H1 (cell line): ENCODE measurements at regions not wholly inside any gene's neighbourhood (a gene's known extent, or its start where the extent isn't known, plus 50 kb on each side); places are given as distances from the start of the nearest gene placed in this dataset.

Source experiments
- CTCF ChIA-PET: fragments of 300-600 bp; sonication (Branson Sonifier 250); formaldehyde crosslinking; loops from one replicate; lab custom pipeline; 2021; ENCODE audit not compliant: partially characterized antibody; lab: Charles Lee
- POLR2A ChIA-PET: fragments of 300-600 bp; sonication (Branson Sonifier 250); formaldehyde crosslinking; loops from one replicate; lab custom pipeline; 2021; ENCODE audit warnings: inconsistent platforms; ENCODE audit not compliant: partially characterized antibody; lab: Charles Lee
- DNase-seq, 2 experiments: peaks; one replicate each; pipeline versions ENCODE4 v3.0.0 to v3.0.0-alpha.2; 2010 to 2022; ENCODE audit warnings: low spot score in 2 of 2, low read depth in 1 of 2, mixed read lengths in 1 of 2
- FAIRE-seq: peaks from 2 replicates; lab custom pipeline; 2011; peaks lifted over from hg19 to GRCh38; lab: Jason Lieb, UNC
- H2AFZ ChIP-seq: 2 replicates; pipeline ENCODE4 v1.8.1; 2012; ENCODE audit warnings: low read length, inconsistent platforms
- H2AK5ac ChIP-seq: 2 replicates; pipeline ENCODE4 v1.6.1; 2013; ENCODE audit warnings: low read depth, low read length
- H2BK120ac ChIP-seq: replicated peaks from 2 replicates; pipeline ENCODE3; 2013; ENCODE audit warnings: low read depth, low read length, inconsistent platforms
- H2BK12ac ChIP-seq: 2 replicates; pipeline ENCODE4 v1.6.1; 2013; ENCODE audit warnings: low read depth, low read length
- H2BK15ac ChIP-seq: 2 replicates; pipeline ENCODE4 v1.6.1; 2013; ENCODE audit warnings: low read length
- H2BK20ac ChIP-seq: 2 replicates; pipeline ENCODE4 v1.6.1; 2013; ENCODE audit warnings: low read length
- H2BK5ac ChIP-seq: 2 replicates; pipeline ENCODE4 v1.6.1; 2013; ENCODE audit warnings: low read depth, low read length
- H3K14ac ChIP-seq: 2 replicates; pipeline ENCODE4 v1.6.1; 2013; ENCODE audit warnings: inconsistent platforms; ENCODE audit not compliant: insufficient read length
- H3K18ac ChIP-seq: 2 replicates; pipeline ENCODE4 v1.6.1; 2013; ENCODE audit warnings: low read length; ENCODE audit errors: extremely low read depth
- H3K23ac ChIP-seq: 2 replicates; pipeline ENCODE4 v1.6.1; 2013; ENCODE audit warnings: inconsistent platforms; ENCODE audit not compliant: insufficient read length
- H3K23me2 ChIP-seq: 2 replicates; pipeline ENCODE4 v1.6.1; 2013; ENCODE audit warnings: low read depth, low read length
- H3K27ac ChIP-seq: 2 replicates; pipeline ENCODE4 v1.6.1; 2011; ENCODE audit warnings: low read depth, low read length, inconsistent platforms
- H3K27me3 ChIP-seq, 4 experiments: replicated peaks in 1 of 4; 1 replicate in 1 of 4; 2 replicates in 3 of 4; pipeline versions ENCODE4 v1.6.1 to v1.8.1; 2011 to 2013; ENCODE audit warnings: low read length in 3 of 4, mild to moderate bottlenecking in 3 of 4, inconsistent platforms in 2 of 4, mixed read lengths in 2 of 4, moderate library complexity in 1 of 4; ENCODE audit not compliant: control insufficient read depth in 3 of 4, insufficient read depth in 3 of 4; ENCODE audit errors: extremely low read depth in 1 of 4
- H3K36me3 ChIP-seq, 4 experiments: 2 replicates each; pipeline versions ENCODE4 v1.6.1 to v1.8.1; 2011 to 2013; ENCODE audit warnings: mild to moderate bottlenecking in 4 of 4, low read length in 3 of 4, moderate library complexity in 2 of 4, control low read depth in 1 of 4, inconsistent platforms in 1 of 4; ENCODE audit not compliant: insufficient read depth in 4 of 4, control insufficient read depth in 2 of 4
- H3K4ac ChIP-seq: replicated peaks from 2 replicates; pipeline ENCODE3; 2013; ENCODE audit warnings: low read length, low read depth, mixed read lengths, inconsistent platforms; ENCODE audit not compliant: insufficient read length
- H3K4me1 ChIP-seq, 4 experiments: replicated peaks in 1 of 4; 1 replicate in 1 of 4; 2 replicates in 3 of 4; pipeline versions ENCODE4 v1.6.1 to v1.8.1; 2011 to 2013; ENCODE audit warnings: low read length in 3 of 4, inconsistent platforms in 2 of 4, mixed read lengths in 1 of 4; ENCODE audit not compliant: insufficient read depth in 4 of 4, control insufficient read depth in 3 of 4
- H3K4me2 ChIP-seq, 2 experiments: 2 replicates each; pipeline versions ENCODE4 v1.6.1 to v1.8.1; 2011 to 2013; ENCODE audit warnings: low read depth in 2 of 2, low read length in 2 of 2, control low read depth in 1 of 2, inconsistent platforms in 1 of 2, mild to moderate bottlenecking in 1 of 2; ENCODE audit not compliant: insufficient read depth in 1 of 2
- H3K4me3 ChIP-seq, 4 experiments: fragments of 200-600, 300-600 bp in 1 of 4; sonication (generic), shearing (Covaris generic), sonication (Bioruptor Twin) in 1 of 4; 2 replicates each; pipeline versions ENCODE4 v1.5.1 to v1.8.1; 2011 to 2016; ENCODE audit warnings: low read length in 4 of 4, low read depth in 3 of 4, control low read depth in 2 of 4, inconsistent platforms in 2 of 4, mild to moderate bottlenecking in 2 of 4, mixed read lengths in 1 of 4, moderate library complexity in 1 of 4; ENCODE audit not compliant: insufficient read depth in 2 of 4; ENCODE audit errors: extremely low read depth in 1 of 4
- H3K56ac ChIP-seq: replicated peaks from 2 replicates; pipeline ENCODE3; 2013; ENCODE audit warnings: low read depth, mild to moderate bottlenecking, mixed read lengths, low read length, inconsistent platforms; ENCODE audit not compliant: insufficient read length
- H3K79me1 ChIP-seq: 2 replicates; pipeline ENCODE4 v1.6.1; 2013; ENCODE audit warnings: low read depth, low read length, control low read depth
- H3K79me2 ChIP-seq, 2 experiments: 2 replicates each; pipeline versions ENCODE4 v1.6.1 to v1.8.1; 2012 to 2013; ENCODE audit warnings: low read length in 2 of 2, mild to moderate bottlenecking in 2 of 2, inconsistent platforms in 1 of 2; ENCODE audit not compliant: insufficient read depth in 2 of 2, control insufficient read depth in 1 of 2
- H3K9ac ChIP-seq, 4 experiments: replicated peaks in 1 of 4; 1 replicate in 1 of 4; 2 replicates in 3 of 4; pipeline versions ENCODE4 v1.6.1 to v1.8.1; 2011 to 2013; ENCODE audit warnings: low read depth in 3 of 4, low read length in 3 of 4, control low read depth in 2 of 4, mild to moderate bottlenecking in 2 of 4, moderate library complexity in 2 of 4, inconsistent platforms in 1 of 4; ENCODE audit errors: extremely low read depth in 1 of 4
- H3K9me3 ChIP-seq, 2 experiments: 2 replicates each; pipeline versions ENCODE4 v1.6.1 to v1.8.1; 2012 to 2013; ENCODE audit warnings: mild to moderate bottlenecking in 2 of 2, moderate library complexity in 2 of 2, control low read depth in 1 of 2, inconsistent platforms in 1 of 2, low read depth in 1 of 2, low read length in 1 of 2, mixed read lengths in 1 of 2; ENCODE audit not compliant: insufficient read depth in 2 of 2
- H4K20me1 ChIP-seq, 2 experiments: replicated peaks in 1 of 2; 2 replicates each; pipeline versions ENCODE3 to v1.8.1; 2011 to 2013; ENCODE audit warnings: inconsistent platforms in 2 of 2, low read length in 2 of 2, mild to moderate bottlenecking in 1 of 2; ENCODE audit not compliant: insufficient read depth in 2 of 2, control insufficient read depth in 1 of 2
- H4K5ac ChIP-seq: 2 replicates; pipeline ENCODE4 v1.6.1; 2013; ENCODE audit warnings: low read length, low read depth, mixed read lengths, inconsistent platforms; ENCODE audit not compliant: insufficient read length
- H4K8ac ChIP-seq: 2 replicates; pipeline ENCODE4 v1.8.0; 2013; ENCODE audit warnings: mild to moderate bottlenecking, moderate library complexity, low read length, inconsistent platforms; ENCODE audit not compliant: insufficient read depth; ENCODE audit errors: extremely low read depth
- H4K91ac ChIP-seq: replicated peaks from 2 replicates; pipeline ENCODE3; 2013; ENCODE audit warnings: low read length, mixed read lengths, inconsistent platforms; ENCODE audit not compliant: insufficient read length
- CBX5 ChIP-seq: fragments of 300-800, 300-1000 bp; sonication (generic); IDR thresholded peaks from 2 replicates; pipeline ENCODE4 v1.7.1; 2016; ENCODE audit warnings: antibody characterized with exemption, low read length, low read depth
- CBX8 ChIP-seq: fragments of 300-800, 300-1000 bp; sonication (generic); IDR thresholded peaks from 2 replicates; pipeline ENCODE4 v1.7.1; 2016; ENCODE audit warnings: low read depth, low read length, borderline replicate concordance
- CREB1 ChIP-seq: IDR thresholded peaks from 2 replicates; pipeline ENCODE4 v1.6.1; 2012; ENCODE audit warnings: inconsistent platforms
- E2F6 ChIP-seq: IDR thresholded peaks from 2 replicates; pipeline ENCODE4 v1.6.1; 2012; ENCODE audit warnings: inconsistent platforms
- NANOG ChIP-seq: IDR thresholded peaks from 2 replicates; pipeline ENCODE4 v1.6.1; 2011; ENCODE audit warnings: low read length, low read depth, mild to moderate bottlenecking, inconsistent platforms; ENCODE audit not compliant: insufficient read depth, poor library complexity, severe bottlenecking
- RBBP5 ChIP-seq: IDR thresholded peaks from 2 replicates; pipeline ENCODE4 v1.7.1; 2012; ENCODE audit warnings: low read depth, mild to moderate bottlenecking, inconsistent platforms, low read length, moderate library complexity, borderline replicate concordance
- SIX5 ChIP-seq: IDR thresholded peaks from 2 replicates; pipeline ENCODE4 v1.6.1; 2011; ENCODE audit warnings: mild to moderate bottlenecking, low read depth, low read length
- SP4 ChIP-seq: IDR thresholded peaks from 2 replicates; pipeline ENCODE4 v1.6.1; 2012; ENCODE audit warnings: low read length, inconsistent platforms
- WGBS, 2 experiments: shearing (Covaris generic) in 1 of 2; methylation state at CpG; one replicate each; pipeline versions ENCODE4 v1.1.6 to v1.1.7; 2013 to 2015; ENCODE audit warnings: low lambda C conversion rate in 2 of 2, mixed read lengths in 2 of 2, inconsistent platforms in 1 of 2, low coverage in 1 of 2, missing lambda C conversion rate in 1 of 2; ENCODE audit not compliant: insufficient replicate concordance in 2 of 2, insufficient coverage in 1 of 2, insufficient read length in 1 of 2; ENCODE audit errors: extremely low coverage in 1 of 2, missing lambda C conversion rate in 1 of 2; 5-methylcytosine and 5-hydroxymethylcytosine counted together

DNA sequence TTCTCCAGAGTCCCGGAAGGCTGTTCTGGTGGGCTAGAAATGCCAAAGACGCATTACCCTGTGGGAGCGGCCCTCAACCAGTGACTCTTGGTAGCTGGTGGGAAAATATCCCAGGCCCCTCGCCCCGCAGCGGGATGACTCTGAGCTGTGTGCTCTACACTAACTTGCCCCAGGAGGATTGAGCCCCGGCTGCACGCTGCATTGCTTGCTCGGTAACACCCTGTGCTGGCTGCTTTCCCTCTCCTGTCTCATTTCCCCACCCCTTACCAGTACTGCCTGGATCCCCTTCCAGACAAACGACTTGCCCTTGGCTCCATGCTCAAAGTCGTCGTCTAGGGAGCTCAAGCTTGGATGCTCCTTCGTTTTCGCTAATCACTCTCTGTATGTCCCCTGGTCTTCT, 411.8 kb upstream of the SULF2 start:
- Histone ChIP-seq H4K5ac (no peak overlapping the region), H3K4ac (no peak overlapping the region), H4K91ac (no peak overlapping the region), H2AFZ (no peak overlapping the region), H3K9me3 (0 out of 4 replicates have a peak, but pooled peaks cover 0 to 2% of the 10 kb centered on the region in 2 experiments), H2BK15ac (peak overlapping the region; percentile 29; the same call in 1 of the 2 replicates), H4K8ac (no peak overlapping the region), H3K36me3 (no peaks in the 10 kb centered on the region), H3K79me2 (no peaks in the 10 kb centered on the region), H2BK5ac (peak overlapping the region; percentile 35; the same call in 1 of the 2 replicates), H3K27me3 (no peaks in the 10 kb centered on the region), H3K79me1 (no peaks in the 10 kb centered on the region), H3K23me2 (no peaks in the 10 kb centered on the region), H3K27ac (no peak overlapping the region), H4K20me1 (no peaks in the 10 kb centered on the region), H2BK12ac (no peak overlapping the region), H3K4me1 (peaks cover 0 to 2% (median 0%) of the 10 kb centered on the region in 4 experiments; a peak in 1 of 7 replicates), H3K18ac (no peak overlapping the region), H2BK120ac (no peak overlapping the region), H3K9ac (no peak overlapping the region), H3K14ac (no peak overlapping the region), H3K23ac (no peak overlapping the region), H2BK20ac (no peak overlapping the region), H2AK5ac (no peak overlapping the region), H3K4me3 (no peak overlapping the region), H3K4me2 (no peak overlapping the region), H3K56ac (no peak overlapping the region)
- 93% methylated on average over 14 of the region's 14 CpGs; no CpG with 5 or more reads in 1 of the 2 experiments for WGBS, 2 experiments
- CTCF ChIA-PET = interaction anchor here (0.7 kb wide), 1 partner anchor 423 kb away, joined by 5 read pairs; no protein-coding TSS in a partner anchor
- POLR2A ChIA-PET = no interaction called here
- DNase-seq (no peak), FAIRE-seq (no peak)
- TF ChIP-seq E2F6 (no peak), NANOG (no peak), SIX5 (no peak), RBBP5 (no peak), SP4 (no peak), CBX8 (no peak), CBX5 (no peak), CREB1 (no peak)
